22Rv1 (cell line): ENCODE measurements at regions not wholly inside any gene's neighbourhood (a gene's known extent, or its start where the extent isn't known, plus 50 kb on each side); places are given as distances from the start of the nearest gene placed in this dataset.
"Not testable (repeated sequence)": the region's sequence is repeated elsewhere in the genome, so short reads cannot be mapped to it uniquely, and the experiment has no call there.

Experiments used
- ZFX ChIP-seq: fragments of 450-650 bp; IDR thresholded peaks from 2 replicates; pipeline ENCODE4 v1.6.1; 2017; ENCODE audit warnings: antibody characterized with exemption, borderline replicate concordance
- TF ChIP-seq, protein P1 (sequence below): fragments of 450-650 bp; IDR thresholded peaks from 2 replicates; pipeline ENCODE4 v1.5.1; 2017; ENCODE audit warnings: mild to moderate bottlenecking

DNA sequence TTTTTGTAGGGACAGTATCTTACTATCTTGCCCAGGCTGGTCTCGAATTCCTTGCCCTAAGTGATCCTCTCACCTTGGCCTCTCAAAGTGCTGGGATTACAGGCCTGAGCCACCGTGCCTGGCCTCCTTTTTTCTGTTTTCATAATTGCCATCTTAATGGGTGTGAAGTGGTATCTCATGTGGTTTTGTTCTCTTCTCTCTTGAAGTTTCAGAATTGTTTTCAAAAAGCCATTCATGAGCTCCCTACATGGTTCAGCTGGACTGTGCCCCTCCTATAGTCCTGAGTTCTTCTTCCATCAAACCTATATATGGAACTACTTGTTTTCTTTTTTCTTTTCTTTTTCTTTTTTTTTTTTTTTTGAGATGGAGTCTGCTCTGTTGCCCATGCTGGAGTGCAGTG is 60.3 kb downstream of the NPIPB11 start:
- TF ChIP-seq, protein P1, sequence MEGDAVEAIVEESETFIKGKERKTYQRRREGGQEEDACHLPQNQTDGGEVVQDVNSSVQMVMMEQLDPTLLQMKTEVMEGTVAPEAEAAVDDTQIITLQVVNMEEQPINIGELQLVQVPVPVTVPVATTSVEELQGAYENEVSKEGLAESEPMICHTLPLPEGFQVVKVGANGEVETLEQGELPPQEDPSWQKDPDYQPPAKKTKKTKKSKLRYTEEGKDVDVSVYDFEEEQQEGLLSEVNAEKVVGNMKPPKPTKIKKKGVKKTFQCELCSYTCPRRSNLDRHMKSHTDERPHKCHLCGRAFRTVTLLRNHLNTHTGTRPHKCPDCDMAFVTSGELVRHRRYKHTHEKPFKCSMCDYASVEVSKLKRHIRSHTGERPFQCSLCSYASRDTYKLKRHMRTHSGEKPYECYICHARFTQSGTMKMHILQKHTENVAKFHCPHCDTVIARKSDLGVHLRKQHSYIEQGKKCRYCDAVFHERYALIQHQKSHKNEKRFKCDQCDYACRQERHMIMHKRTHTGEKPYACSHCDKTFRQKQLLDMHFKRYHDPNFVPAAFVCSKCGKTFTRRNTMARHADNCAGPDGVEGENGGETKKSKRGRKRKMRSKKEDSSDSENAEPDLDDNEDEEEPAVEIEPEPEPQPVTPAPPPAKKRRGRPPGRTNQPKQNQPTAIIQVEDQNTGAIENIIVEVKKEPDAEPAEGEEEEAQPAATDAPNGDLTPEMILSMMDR: not testable (repeated sequence)
- TF ChIP-seq ZFX: not testable (repeated sequence)
